Left kidney (tissue), 1 donor: ENCODE measurements at regions not wholly inside any gene's neighbourhood (a gene's known extent, or its start where the extent isn't known, plus 50 kb on each side); places are given as distances from the start of the nearest gene placed in this dataset.
A peak's percentile ranks its signal among the peaks of the same experiment; 100 is the strongest.
"Not testable (repeated sequence)": the region's sequence is repeated elsewhere in the genome, so short reads cannot be mapped to it uniquely, and the experiment has no call there.

ENCODE experiments used
- DNase-seq: peaks from one replicate; pipeline ENCODE4 v3.0.0-alpha.2; 2013

DNA sequence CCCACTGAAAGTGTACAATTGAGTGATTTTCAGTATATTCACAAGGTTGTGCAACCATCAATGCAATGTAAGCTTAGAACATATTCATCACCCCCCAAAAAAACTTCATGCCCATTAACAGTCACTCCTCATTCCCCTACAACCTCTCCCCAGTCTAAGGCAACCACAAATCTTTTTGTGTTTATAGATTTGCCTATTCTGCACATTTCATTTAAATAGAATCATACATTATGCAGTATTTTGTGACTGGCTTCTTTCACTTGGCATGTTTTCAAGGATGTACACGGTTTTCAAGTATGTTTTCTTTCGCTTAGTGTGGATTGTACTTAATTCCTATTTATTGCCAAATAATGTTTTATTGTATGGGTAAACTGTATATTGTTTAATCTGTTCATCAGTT is 95.6 kb upstream of the ADRA1D start:
- no peak for DNase-seq

DNA sequence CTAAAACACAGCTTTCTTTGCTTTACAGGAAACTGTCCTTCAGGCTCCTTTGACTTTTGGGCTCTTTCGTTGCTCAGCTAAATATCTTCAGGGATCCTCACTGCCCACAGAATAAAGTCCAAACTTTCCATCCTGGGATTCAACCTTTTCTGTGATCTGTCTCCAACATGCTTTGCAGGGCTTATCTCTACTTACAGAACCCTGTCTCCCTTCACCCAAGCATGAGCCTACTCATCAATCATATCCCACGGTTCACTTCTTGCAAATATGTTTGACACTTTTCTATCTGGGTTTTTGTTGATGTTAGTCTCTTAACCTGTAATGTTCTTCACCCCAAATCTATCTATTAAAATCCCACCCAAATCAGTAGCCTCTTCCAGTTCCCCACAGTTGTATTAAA is 93.5 kb upstream of the ADRA1D start:
- no peak for DNase-seq

DNA sequence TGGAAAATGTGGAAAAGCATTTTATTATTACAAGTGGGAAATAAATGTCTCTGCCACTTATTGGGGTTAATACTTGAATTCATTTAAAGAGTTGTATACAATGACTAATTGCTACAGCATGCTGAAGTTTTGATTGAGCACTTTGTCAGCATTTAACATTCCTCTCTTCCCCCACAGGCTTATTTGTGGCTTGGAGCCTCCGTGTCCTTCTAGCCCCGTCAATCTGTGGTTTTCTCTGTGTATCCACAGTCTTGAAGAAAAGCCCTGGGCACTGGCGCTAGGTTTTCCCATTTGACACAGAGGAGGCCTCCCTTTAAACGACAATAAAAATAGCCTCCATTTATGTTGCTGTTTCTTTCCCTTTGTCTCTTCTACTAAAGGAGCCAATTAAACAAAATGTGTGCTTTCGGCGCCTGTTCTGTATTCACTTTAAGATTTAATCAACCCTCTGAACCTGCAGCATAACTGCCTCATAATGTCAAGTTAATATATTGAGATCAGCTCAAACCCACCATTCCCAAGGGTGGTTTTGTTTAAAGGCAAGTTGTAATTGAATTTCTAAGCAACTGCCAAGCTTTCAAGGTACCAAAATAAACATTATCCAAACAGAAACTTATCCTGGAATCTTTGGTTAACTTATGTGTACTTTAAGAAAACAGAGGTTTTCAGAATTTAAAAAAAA is 92.9 kb upstream of the ADRA1D start:
- peak; percentile 31 for DNase-seq

DNA sequence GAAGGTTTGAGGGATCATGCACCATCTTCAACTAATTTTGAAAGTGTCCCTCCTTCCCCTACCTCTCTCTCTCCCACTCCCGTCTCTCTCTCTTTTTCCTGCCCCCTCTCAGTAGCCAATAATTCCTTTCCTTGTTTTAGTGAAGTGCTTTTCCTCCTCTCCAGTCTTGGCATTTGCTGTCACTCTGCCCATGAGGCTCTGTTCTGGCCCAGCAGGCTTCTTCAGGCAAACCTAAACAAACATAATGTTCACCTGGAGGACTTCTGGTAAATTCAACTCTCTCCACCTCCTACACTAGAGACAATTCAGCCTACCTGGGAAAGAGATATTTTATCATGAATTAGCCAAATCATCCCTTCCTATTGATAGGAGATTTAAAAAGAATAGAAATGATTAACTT is 86.6 kb upstream of the ADRA1D start:
- no peak for DNase-seq

DNA sequence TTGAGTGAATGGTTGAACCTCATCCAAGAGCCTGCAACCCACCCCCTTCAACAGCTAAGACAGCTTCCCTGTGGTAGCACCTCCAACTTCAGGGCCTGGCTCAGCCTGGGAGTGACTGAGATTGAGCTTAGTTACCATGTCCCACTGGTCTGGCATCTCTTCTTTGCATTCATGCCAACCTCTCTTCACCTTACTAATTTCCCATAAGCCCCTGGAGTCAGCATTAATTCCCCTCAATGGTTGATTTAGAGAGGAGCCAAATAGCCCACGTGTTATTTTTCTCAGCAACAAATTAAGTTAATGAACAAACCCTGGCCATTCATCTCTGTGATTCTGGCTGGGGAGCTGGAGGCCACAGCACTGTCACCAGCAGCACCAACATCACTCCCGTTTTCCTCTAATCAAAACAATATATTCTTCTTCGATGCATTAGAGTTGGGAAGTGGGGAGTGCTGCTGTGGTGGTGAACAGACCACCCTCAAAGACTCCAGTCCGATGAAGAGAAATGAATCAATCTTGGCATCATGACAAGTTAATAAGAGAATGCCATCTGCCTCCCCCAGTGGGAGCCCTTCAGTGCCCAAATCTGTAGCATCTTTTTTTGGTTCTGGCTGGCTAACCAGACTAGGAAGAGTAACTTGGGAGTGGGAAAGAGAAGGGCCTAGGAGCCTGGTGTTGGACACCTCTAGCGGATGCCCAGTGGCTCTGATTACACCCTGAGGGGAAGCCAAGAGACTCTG is 83.2 kb upstream of the ADRA1D start:
- DNase-seq, result no peak

DNA sequence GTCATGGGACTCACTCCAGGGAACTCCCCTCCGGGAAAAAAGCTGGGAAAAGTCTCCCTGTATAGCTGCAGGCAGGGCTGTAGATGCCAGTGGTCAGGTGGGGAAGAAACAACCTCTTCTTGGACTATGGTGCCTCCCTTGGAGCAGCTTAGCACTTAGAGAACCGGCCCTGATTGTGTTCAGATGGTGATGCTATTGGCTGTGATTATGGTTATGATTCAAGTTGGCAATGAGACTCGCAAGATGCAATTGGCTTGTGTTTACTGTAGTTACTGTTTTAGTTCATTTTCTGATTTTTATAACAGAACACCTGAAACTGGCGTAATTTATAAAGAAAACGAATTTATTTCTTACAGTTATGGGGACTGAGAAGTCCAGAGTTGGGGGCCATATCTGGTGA is 80.9 kb upstream of the ADRA1D start:
- no peak for DNase-seq

DNA sequence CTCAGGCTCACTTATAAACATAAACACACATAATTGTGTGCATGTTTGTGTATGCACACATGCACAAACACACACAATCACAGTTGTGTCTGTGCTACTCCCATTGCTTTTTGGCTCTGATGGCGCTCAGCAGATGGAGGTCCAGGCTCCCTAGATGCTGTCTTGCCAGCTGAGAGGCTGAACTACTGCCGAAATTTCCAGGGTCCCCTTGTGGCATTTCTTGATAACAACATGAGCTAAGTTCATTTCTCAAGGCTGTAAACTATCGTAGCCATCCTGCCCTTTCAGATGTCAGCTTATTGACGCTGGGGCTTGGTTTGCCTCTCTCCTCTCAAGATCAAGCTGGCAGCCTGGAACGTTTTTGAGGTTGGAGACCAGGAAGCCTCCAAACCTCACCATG is 80.1 kb upstream of the ADRA1D start:
- no peak for DNase-seq

DNA sequence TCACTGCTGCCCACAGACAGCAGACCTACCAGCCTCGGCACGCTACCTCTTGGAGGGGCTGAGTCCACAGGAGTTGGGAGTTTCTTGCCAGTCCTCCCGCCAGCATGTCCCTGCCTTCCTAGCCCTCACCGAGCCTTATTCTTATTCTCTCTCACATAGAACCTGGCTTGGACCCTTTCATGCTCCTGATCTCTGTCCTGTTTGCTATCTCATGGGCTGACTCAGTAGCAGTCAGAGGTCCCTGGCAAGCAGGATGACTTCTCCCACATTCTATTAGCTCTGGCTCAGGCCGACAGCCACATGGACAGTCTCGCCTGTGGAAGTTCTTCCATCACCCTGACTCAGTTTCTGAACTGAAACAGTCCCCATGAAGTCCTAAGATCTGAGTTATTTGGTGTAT is 79.5 kb upstream of the ADRA1D start:
- DNase-seq, result no peak

DNA sequence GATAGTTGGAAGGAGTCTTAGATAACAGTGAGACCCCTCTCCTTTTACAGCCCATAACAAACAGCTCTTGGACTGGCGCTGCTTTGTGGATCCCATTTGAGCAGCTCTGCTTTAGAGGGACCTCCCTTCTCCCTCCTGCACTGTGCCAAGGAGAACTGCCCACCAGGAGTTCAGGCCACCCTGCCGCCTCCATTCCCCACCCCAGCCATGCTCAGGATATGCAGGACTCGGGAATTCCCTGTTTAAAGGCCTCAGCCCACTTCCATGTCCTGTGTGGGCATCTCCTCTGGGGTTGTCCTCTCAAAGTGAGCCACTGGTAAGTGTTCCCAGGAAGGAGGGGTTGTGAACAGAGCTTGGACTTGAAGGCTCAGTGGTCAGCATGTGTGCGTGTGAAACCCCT is 78.9 kb upstream of the ADRA1D start:
- DNase-seq, result no peak

DNA sequence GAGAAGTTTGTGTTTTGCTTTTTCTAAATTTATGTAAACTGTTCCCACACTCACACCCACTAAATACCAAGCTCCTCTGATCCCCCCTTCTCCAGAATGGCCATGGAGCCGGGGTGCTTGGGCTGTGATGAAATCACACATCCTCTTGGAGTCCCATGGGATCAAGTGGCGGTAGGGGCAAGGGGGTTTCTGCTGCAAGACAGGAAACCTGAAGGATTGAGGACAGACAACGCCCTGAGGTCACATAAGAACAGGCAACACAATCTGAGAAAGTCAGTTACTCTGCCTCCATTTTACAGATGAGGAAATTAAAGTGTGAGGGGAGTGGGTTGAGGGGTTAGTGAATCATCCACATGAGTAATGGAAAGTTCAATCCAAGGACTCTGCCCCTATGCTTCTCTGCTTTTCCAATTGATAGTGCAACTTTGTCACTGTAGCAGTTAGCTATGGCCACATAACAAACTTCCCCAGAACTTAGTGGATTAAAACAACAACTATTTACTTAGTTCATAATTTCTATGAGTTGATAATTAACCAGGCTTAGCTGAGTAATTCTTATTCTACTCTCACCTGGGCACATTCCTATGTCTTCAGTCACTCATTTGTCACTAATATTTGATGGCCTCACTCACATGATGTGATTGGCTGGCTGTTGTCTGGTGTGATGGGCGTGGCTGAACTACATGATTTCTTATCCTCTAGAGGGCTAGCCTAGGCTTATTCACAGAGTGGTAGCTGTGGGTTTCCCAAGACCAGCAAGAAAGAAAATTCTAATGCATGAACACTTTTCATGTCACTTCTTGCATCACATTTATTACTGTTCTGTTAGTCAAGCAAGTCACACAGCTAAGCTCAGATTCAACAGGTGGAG is 77.3 kb upstream of the ADRA1D start:
- DNase-seq, result no peak

DNA sequence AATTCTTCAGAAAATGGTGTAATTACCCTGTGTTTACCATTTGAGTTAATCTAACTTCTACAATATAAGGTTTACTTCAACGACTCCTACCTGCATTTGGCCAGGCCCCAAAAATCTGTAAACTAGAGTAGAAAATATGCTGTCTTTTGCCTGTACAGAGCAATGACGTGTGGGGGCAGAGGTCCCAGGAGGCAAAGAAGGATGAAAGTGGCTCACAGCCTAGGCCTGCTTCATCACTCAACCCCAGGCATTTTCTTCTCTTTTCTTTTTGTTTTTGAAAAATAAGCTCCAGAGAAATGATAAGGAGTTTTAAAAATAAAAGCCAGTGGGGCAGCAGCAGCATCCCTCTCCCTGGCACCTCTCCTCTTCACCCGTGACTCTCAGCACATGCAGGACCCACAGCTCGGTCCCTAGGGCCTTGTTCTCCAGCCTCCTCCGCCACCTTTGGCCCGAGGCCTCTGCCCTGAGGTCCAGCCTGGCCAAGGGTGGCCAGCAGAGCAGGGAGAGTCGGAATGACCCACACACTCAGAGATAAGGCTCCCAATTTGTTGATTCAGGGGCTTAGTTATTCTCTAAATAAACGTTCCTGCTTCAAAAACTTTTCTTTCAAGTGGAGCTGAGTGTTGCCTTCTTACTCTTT is 76.6 kb upstream of the ADRA1D start:
- DNase-seq, result no peak

DNA sequence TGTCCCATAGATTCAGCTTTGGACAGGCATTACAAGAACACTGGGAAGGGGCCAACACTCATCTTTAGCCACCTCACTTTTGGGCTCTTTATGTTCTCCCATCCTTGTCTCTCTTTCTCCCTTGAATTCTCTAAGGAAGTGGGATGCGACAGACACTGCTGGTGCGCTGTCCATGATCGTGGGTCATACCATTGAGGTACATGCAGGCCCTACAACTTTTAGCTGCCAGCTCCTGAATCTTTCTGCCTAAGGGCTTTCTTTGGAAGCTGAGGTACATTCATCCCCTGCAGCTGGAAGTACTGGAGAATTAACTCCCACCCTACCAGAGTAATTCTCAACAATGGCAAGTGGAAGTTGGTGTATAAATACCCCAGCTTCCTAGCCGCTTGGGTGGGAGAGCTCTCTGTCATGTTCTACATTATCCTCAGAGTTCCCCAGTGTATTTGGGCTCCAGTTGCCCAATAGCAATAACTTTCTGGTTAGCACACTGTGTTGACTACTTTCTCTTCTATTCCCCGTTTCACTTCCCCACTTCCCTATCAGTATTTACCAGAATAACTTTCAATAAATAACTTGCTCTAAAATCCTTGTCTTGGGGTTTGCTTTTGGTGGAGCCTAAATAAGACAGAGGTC is 75.6 kb upstream of the ADRA1D start:
- DNase-seq, result no peak

DNA sequence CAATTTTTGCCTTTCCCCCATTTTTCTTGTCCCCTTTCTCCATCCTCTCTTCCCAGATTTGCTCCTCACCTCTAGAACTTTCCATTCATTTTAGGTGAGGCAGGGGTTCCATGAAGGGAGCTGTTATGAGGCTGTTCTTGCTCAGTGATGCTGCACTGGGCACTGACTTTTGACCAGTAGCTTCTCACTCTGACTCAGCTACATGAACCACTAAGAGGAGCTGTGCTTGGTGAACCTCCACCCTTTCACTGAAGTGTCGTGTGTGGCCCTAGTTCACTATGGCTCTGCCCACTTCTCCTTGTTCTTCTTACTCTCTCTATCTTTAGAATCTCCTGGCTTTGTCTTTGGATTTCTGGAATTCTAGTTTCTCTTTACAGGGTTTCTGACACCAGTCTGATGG is 73.4 kb upstream of the ADRA1D start:
- no peak for DNase-seq

DNA sequence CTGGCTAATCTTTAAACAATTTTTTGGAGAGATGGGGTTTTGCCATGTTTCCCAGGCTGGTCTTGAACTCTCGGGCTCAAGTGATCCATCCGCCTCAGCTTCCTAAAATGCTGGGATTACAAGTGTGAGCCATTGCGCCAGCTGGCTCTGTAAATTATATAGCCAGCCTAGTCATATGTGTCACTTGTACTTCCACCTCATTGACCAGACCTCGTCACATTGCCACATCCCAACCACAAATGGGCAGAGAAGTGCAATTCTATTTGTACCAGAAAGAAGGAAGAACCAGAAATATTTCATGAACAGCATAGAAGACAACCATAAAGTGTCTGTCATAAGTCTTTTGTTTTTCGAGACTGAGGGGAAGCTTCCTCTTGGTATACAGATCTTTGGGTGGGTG is 71.2 kb upstream of the ADRA1D start:
- DNase-seq, result no peak

DNA sequence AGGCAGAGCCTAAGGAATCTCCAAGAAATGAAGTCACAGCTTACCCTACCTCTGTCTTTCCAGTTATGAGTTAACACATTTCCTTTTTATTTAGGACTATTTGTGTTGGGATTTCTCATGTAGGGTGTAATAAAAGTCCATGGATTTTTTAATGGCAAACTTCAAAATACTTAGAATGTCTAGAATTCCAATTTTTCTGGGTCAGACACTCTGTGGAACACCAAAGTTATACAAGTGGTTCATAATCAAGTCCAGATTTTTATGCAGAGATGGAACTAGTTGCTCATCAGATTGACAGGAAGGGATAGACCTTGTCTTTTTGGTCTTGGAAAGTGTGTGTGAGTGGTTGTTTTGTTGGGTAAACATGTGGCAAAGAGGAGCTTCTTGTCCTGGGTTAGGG is 69.8 kb upstream of the ADRA1D start:
- no peak for DNase-seq

DNA sequence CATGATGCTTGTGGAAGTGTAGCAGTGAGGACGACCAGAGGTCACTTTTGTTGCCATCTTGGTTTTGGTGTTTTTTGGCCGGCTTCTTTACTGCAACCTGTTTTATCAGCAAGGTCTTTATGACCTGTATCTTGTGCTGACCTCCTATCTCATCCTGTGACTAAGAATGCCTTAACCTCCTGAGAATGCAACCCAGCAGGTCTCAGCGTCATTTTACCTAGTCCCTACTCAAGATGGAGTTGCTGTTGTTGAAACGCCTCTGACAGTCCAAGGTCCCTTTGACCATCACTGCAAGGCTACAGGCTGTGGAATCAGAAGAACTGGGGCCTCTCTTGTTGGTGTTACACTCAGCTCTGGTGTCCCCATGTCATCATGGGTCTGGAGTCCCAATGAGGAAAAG is 61.5 kb upstream of the ADRA1D start:
- not testable (repeated sequence) for DNase-seq

DNA sequence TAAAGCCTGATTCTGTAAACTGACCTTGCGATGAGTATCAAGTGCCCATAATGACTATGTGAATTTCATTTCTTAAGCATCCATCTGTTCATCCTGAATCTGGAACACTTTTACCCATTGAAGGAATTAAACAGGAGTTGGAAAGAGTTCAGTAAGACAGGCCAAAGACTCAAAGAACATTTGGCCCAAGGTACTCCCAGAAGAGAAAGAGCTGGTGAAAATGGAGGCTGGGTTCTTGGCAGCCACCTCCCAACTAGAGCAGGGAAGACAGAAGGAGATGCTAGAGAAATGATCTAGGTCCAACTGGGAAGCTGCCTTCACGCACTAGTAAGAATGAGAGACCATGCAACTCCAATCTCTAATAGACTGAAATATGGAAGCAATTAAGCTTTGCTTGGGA is 57.1 kb upstream of the ADRA1D start:
- no peak for DNase-seq

DNA sequence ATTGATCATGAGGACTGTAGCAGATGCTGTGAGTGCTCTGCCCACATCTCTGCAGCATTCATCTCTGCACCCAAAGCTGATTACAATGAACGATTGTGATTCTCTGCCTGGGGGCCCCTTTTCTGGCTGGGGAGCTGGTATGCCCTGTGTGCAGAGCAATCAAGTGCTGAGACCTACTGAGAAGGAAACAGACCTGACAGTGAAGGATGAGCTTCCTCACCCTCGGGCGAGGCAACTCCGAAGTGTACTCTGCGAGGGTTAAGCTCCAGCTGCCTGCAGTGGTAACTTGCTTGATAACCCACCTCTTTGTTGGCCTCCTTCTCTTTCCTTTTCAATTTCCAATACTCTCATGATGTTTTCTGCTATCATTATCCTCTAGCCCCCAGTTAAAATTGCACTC is 56.0 kb upstream of the ADRA1D start:
- DNase-seq, result no peak

DNA sequence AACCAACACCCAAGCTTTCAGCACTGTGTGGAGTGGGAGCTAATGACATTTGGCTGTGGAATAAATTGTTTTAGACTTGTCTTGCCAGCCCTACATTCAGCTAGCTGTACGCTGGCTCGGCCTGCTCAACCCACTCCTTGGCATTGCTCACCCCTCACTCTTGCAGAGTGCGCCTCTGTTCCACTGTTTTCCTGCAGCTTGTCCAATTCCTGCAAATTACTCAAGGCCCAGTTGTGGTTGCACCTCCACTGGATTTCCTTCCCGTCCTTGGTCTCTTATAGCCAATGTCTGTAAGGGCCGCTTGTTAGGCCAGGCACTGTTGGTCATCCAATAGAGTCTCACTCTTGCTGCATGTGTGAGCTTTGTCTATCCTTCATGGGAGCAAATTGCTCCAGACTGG is 55.5 kb upstream of the ADRA1D start:
- DNase-seq, result no peak

DNA sequence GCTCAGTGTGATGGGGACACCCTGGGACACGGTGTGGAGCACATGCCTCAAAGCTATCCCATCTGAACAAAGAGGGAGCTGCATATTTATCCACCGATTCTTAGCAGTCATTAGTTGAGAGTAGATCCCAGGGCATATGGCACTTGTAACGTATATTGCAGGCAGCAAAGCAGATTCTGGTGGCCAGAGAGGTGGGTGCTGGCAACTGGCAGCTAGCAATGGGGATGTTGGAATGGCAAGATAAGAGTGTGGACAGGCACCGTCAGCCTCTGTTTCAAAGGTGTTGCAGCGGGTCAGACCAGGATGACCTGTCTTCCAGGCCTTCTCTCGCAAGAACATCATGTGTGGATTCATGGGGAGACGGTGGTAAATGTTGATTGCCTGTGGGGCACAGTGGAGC is 54.0 kb upstream of the ADRA1D start:
- DNase-seq, result no peak

DNA sequence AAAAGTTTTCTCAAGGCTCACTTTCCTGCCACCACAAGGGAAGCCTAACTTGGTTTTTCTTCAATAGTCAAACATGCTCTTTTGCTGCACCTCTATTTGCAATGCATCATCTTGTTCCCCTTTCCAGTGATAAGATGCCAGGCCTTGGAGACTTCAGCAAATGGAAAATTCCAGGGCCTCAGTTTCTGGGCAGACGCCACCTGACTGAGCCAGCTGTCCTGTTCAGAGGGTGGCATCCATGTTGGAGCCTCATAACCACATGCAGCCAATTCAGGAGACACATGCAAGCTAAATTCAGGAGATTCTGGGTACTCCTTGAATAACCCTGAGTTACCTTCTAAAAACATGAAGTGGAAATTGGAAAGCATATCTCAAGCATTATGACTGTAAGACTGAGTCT is 51.8 kb upstream of the ADRA1D start:
- no peak for DNase-seq

DNA sequence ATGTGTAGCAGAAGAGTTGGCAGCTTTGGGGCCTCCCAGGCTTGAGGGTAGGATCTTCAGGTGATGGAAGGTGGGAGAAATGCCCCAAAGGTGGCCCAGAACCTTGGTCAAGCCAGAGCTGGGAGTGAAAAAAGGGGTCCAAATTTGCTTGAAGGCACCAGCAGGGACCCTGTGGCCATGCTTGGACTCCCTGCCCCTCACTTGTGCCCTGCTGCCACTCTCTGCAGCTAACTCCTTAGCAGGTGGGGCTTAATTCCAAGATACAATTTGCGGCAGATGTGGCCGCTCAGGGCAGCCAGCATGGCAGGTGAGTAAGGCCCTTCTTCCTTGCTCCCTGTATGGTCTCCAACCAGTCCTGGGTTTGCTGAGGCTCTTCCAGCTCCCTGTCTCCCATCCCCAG is 51.3 kb upstream of the ADRA1D start:
- DNase-seq, result no peak
